ENCODE measurements at regions not wholly inside any gene's neighbourhood (a gene's known extent, or its start where the extent isn't known, plus 50 kb on each side); places are given as distances from the start of the nearest gene placed in this dataset.
A peak's percentile ranks its signal among the peaks of the same experiment; 100 is the strongest.

DNA sequence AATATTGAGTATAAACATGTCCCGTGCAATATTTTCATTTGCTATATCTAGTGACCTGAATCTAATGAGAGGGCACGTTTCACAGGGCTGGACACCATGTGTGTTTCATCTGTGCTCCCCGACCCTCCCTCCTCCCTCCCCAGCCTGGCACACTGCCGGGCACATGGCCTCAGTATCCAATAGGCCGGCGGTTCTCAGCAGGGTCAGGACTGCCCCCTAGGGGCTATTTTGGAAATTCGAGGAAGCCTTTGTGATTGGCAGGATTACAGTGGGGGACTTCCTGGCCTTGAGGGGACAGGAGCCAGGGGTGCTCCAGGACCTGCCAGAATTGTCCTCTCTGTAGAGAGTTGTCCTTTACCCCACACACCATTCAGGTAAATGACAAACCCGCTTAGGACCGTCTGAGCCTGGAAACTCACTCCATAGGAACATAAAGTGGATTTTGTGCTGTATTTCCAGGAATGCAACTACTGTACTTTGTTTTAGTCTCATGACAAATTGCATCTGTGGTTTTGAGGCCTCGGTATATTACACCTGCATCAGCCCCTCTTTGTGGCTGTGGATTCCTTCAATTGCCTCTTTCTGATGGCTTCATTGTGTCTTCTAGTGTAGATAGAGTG, 109.5 kb upstream of the SIM2 start:
- TF ChIP-seq, protein P1, sequence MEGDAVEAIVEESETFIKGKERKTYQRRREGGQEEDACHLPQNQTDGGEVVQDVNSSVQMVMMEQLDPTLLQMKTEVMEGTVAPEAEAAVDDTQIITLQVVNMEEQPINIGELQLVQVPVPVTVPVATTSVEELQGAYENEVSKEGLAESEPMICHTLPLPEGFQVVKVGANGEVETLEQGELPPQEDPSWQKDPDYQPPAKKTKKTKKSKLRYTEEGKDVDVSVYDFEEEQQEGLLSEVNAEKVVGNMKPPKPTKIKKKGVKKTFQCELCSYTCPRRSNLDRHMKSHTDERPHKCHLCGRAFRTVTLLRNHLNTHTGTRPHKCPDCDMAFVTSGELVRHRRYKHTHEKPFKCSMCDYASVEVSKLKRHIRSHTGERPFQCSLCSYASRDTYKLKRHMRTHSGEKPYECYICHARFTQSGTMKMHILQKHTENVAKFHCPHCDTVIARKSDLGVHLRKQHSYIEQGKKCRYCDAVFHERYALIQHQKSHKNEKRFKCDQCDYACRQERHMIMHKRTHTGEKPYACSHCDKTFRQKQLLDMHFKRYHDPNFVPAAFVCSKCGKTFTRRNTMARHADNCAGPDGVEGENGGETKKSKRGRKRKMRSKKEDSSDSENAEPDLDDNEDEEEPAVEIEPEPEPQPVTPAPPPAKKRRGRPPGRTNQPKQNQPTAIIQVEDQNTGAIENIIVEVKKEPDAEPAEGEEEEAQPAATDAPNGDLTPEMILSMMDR (IDR thresholded peaks at IDR 0.05; ENCODE audit: insufficient read depth, low read length, poor library complexity, severe bottlenecking), result peak; percentile 89
- no peak for TF ChIP-seq EZH2phosphoT487 (conservative IDR thresholded peaks at IDR 0.05; ENCODE audit: low read length)
